Psoas muscle (tissue), 7 donors: ENCODE measurements at regions not wholly inside any gene's neighbourhood (a gene's known extent, or its start where the extent isn't known, plus 50 kb on each side); places are given as distances from the start of the nearest gene placed in this dataset.
"Not testable (repeated sequence)": the region's sequence is repeated elsewhere in the genome, so short reads cannot be mapped to it uniquely, and the experiment has no call there.

Source experiments
- ATAC-seq, 4 donors: fragments of 200-7000 bp; cut with Tn5 transposase; one replicate each; pipeline ENCODE4 v1.9.1; 2020; ENCODE audit warnings: moderate library complexity in 3 of 4, mild to moderate bottlenecking in 2 of 4
- DNase-seq, 2 donors: peaks; one replicate each; pipeline ENCODE4 v3.0.0-alpha.2; 2020
- H3K27ac ChIP-seq: fragments of 200-600 bp; one replicate; pipeline ENCODE4 v1.8.0; 2022
- H3K27me3 ChIP-seq, 3 donors: fragments of 200-600 bp in 1 of 3; one replicate each; pipeline versions ENCODE4 v1.6.1 to v1.8.0; 2013 to 2022; ENCODE audit warnings: low read length in 2 of 3, mild to moderate bottlenecking in 2 of 3, moderate library complexity in 1 of 3; ENCODE audit not compliant: insufficient read depth in 3 of 3
- H3K36me3 ChIP-seq, 2 donors: fragments of 200-600 bp in 1 of 2; one replicate each; pipeline versions ENCODE4 v1.6.1 to v1.8.0; 2013 to 2022; ENCODE audit warnings: low read depth in 1 of 2, mild to moderate bottlenecking in 1 of 2, moderate library complexity in 1 of 2; ENCODE audit not compliant: insufficient read depth in 1 of 2
- H3K4me1 ChIP-seq: fragments of 200-600 bp; one replicate; pipeline ENCODE4 v1.8.0; 2022
- H3K4me3 ChIP-seq: fragments of 200-600 bp; one replicate; pipeline ENCODE4 v1.8.0; 2022; ENCODE audit warnings: mild to moderate bottlenecking
- H3K9me3 ChIP-seq: fragments of 200-600 bp; one replicate; pipeline ENCODE4 v1.8.0; 2022
- WGBS, 3 donors: extraction: QIAGEN DNeasy Blood & Tissue Kit; methylation state at CpG; one replicate each; pipeline versions ENCODE4 v1.1.6 to v1.1.7; 2013; 5-methylcytosine and 5-hydroxymethylcytosine counted together
- intact Hi-C, 2 donors: fragments of 100-400 bp; cut with DNase I; formaldehyde crosslinking; loops; one replicate each; pipeline versions ENCODE4 v1.11.0 to v1.14.2; 2022
- TF ChIP-seq, protein P1 (sequence below): fragments of 200-600 bp; IDR thresholded peaks from one replicate; pipeline ENCODE4 v1.8.0; 2022; ENCODE audit warnings: antibody characterized with exemption
- donor health status: healthy with polysubstance abuse.
- donor health status: DM: no; HTN: no; CAD: no; lungs with moderate emphysema.
- donor health status: Bipolar disorder and iron deficiency.
- donor health status: healthy.
- donor health status: DM: yes; HTN: yes; CAD: no.
- donor health status: DM: no; HTN: no; CAD: no.
- donor health status: DM: yes; HTN: yes; CAD: no.

DNA sequence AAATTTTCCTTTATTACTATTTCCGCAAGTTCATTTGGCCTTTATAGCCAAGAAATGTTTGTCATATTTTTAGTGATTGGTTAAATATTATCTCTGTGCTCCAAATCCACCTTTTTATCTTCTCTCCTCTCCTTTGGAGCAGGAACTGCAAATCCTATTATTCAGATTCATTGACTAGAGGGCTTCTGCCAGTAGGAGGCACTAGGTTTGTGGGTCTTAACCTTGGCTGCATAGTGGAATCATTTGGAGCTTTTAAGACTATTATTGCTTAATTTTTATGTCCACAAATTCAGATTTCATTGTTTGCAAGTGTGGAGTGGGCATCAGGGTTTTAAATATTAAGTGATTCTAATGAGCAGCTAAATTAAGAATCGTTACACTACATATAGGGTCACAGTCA lies 75.3 kb upstream of the SYT10 start:
- TF ChIP-seq, protein P1, sequence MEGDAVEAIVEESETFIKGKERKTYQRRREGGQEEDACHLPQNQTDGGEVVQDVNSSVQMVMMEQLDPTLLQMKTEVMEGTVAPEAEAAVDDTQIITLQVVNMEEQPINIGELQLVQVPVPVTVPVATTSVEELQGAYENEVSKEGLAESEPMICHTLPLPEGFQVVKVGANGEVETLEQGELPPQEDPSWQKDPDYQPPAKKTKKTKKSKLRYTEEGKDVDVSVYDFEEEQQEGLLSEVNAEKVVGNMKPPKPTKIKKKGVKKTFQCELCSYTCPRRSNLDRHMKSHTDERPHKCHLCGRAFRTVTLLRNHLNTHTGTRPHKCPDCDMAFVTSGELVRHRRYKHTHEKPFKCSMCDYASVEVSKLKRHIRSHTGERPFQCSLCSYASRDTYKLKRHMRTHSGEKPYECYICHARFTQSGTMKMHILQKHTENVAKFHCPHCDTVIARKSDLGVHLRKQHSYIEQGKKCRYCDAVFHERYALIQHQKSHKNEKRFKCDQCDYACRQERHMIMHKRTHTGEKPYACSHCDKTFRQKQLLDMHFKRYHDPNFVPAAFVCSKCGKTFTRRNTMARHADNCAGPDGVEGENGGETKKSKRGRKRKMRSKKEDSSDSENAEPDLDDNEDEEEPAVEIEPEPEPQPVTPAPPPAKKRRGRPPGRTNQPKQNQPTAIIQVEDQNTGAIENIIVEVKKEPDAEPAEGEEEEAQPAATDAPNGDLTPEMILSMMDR = no peak
- Histone ChIP-seq H3K4me3 (no peak overlapping the region), H3K36me3 (no peaks in the 10 kb centered on the region), H3K9me3 (no peaks in the 10 kb centered on the region), H3K27me3 (no peaks in the 10 kb centered on the region), H3K4me1 (no peaks in the 10 kb centered on the region), H3K27ac (no peak overlapping the region)
- DNase-seq = no peak
- no peak for ATAC-seq
- intact Hi-C loops = no loop called here
- 94 to 98% (median 95%) methylated on average over 2 of the region's 2 CpGs for WGBS, 3 donors

GRCh38 chr12:33519566-33519965 lies 79.9 kb upstream of the SYT10 start:
- Histone ChIP-seq H3K27ac (no peak overlapping the region), H3K27me3 (no peaks in the 10 kb centered on the region), H3K36me3 (no peaks in the 10 kb centered on the region), H3K4me1 (no peaks in the 10 kb centered on the region), H3K4me3 (no peak overlapping the region), H3K9me3 (peaks cover 5% of the 10 kb centered on the region)
- ATAC-seq (no peak), DNase-seq (no peak)
- TF ChIP-seq, protein P1 = no peak
- intact Hi-C loops = no loop called here

- DNase-seq, ATAC-seq, H3K9me3 ChIP-seq, H3K27ac ChIP-seq, H3K4me3 ChIP-seq, H3K27me3 ChIP-seq, H3K4me1 ChIP-seq, intact Hi-C loops, H3K36me3 ChIP-seq: not testable (repeated sequence)
- 63 to 71% (median 68%) methylated on average over 12 of the region's 12 CpGs for WGBS, 3 donors
Measured at GRCh38 chr12:33520505-33521302, 81.1 kb upstream of the SYT10 start.

GRCh38 chr12:33529031-33529430 lies 89.4 kb upstream of the SYT10 start:
- intact Hi-C loops = no loop called here
- Histone ChIP-seq H3K4me1 (no peaks in the 10 kb centered on the region), H3K36me3 (no peaks in the 10 kb centered on the region), H3K9me3 (no peaks in the 10 kb centered on the region), H3K27ac (no peak overlapping the region), H3K27me3 (no peaks in the 10 kb centered on the region), H3K4me3 (no peak overlapping the region)
- WGBS, 3 donors = 71 to 85% (median 84%) methylated on average over 2 of the region's 2 CpGs
- ATAC-seq (no peak), DNase-seq (no peak)
- TF ChIP-seq, protein P1 = no peak

GRCh38 chr12:33529810-33530209 lies 90.2 kb upstream of the SYT10 start:
- Histone ChIP-seq H3K4me3 (no peak overlapping the region), H3K36me3 (no peaks in the 10 kb centered on the region), H3K4me1 (no peaks in the 10 kb centered on the region), H3K27me3 (no peaks in the 10 kb centered on the region), H3K27ac (no peak overlapping the region), H3K9me3 (no peaks in the 10 kb centered on the region)
- intact Hi-C loops = no loop called here
- 78 to 88% (median 87%) methylated on average over 1 of the region's 1 CpG for WGBS, 3 donors
- no peak for ATAC-seq
- TF ChIP-seq, protein P1 = no peak
- no peak for DNase-seq
